GM06990 (cell line): ENCODE measurements at regions not wholly inside any gene's neighbourhood (a gene's known extent, or its start where the extent isn't known, plus 50 kb on each side); places are given as distances from the start of the nearest gene placed in this dataset.

ENCODE experiments used
- DNase-seq: peaks from one replicate; pipeline ENCODE4 v3.0.0-alpha.2; 2011; ENCODE audit not compliant: insufficient read length; ENCODE audit errors: extremely low read depth
- H3K27me3 ChIP-seq: replicated peaks from 2 replicates; pipeline ENCODE4 v1.6.0; 2011; ENCODE audit warnings: low read length; ENCODE audit not compliant: control insufficient read depth, insufficient read depth
- H3K36me3 ChIP-seq: 2 replicates; pipeline ENCODE4 v1.5.1; 2011; ENCODE audit warnings: low read length; ENCODE audit not compliant: control insufficient read depth, insufficient read depth
- H3K4me3 ChIP-seq: replicated peaks from 2 replicates; pipeline ENCODE4 v1.5.1; 2011; ENCODE audit warnings: low read depth, mild to moderate bottlenecking, control low read depth, low read length
- CTCF ChIP-seq: IDR thresholded peaks from 2 replicates; pipeline ENCODE4 v1.5.1; 2011; ENCODE audit warnings: low read length, control low read depth, mild to moderate bottlenecking, inconsistent platforms; ENCODE audit not compliant: insufficient read depth, poor library complexity, severe bottlenecking

DNA sequence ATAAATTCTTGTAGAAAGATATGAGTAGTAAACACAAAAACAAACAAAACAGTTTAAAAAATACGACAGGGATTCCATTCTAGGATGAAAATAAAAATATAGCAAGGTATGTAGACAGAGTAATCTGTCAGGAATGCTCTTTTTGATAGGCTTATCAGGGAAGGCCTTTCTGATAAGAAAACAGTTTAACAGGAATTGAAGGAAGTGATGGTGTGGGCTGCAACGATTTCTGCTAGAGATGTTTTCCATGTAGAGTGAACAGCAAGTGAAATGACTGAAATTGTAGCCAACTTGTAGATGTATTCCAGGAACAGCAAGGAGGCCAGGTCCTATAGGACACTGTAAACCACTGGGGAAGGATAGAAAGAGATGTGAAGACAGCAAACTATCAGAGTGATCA, 689.7 kb upstream of the GJE1 start:
- Histone ChIP-seq H3K27me3 (no peaks in the 10 kb centered on the region), H3K4me3 (no peak overlapping the region), H3K36me3 (no peaks in the 10 kb centered on the region)
- no peak for DNase-seq
- no peak for TF ChIP-seq CTCF

DNA sequence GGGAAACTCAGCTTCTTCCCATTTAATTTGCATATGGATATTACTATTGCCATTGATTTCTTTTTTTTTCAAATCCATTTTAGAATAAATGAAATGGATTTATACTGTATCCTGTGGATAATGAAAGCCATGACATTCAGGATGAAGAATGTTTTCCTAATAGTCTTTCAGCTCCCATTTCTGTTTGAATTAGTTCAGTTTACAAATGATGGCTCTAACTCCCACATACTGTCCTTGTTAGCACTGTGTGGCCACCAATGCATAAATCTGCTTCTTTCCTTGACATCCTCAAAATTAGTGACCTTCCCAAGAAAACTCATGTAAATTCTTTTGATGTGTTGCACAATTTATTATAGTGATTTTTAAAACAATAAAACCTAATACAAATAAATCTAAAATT, 693.2 kb upstream of the GJE1 start:
- no peaks in the 10 kb centered on the region for H3K27me3 ChIP-seq
- no peak for DNase-seq
- H3K36me3 ChIP-seq = no peaks in the 10 kb centered on the region
- TF ChIP-seq CTCF = no peak
- no peak overlapping the region for H3K4me3 ChIP-seq

- no peak for DNase-seq
- Histone ChIP-seq H3K27me3 (no peaks in the 10 kb centered on the region), H3K36me3 (no peaks in the 10 kb centered on the region), H3K4me3 (no peak overlapping the region)
- TF ChIP-seq CTCF = no peak
These were observed 695.0 kb upstream of the GJE1 start for GRCh38 chr6:141437685-141438084.

DNA sequence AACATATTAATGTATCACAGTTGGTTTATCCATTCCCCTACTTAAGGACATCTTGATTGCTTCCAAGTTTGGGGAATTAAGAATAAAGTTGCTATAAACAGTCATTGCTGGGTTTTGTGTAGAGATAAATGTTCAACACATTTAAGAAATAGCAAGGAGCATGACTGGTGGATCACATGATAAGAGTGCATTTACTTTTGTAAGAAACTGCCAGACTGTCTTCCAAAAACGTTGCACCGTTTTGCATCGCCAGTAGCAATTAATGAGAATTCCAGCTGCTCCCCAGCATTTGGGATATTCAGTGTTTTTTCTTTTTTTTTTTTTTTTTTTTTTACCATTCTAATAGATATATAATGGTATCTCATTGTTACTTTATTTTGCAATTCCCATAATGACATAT, 695.7 kb upstream of the GJE1 start:
- no peak overlapping the region for H3K4me3 ChIP-seq
- no peaks in the 10 kb centered on the region for H3K27me3 ChIP-seq
- no peaks in the 10 kb centered on the region for H3K36me3 ChIP-seq
- TF ChIP-seq CTCF = no peak
- no peak for DNase-seq

- DNase-seq = no peak
- H3K27me3 ChIP-seq = no peaks in the 10 kb centered on the region
- no peak overlapping the region for H3K4me3 ChIP-seq
- no peaks in the 10 kb centered on the region for H3K36me3 ChIP-seq
- no peak for TF ChIP-seq CTCF
These were observed 706.2 kb upstream of the GJE1 start for GRCh38 chr6:141426400-141426980.

- H3K4me3 ChIP-seq = no peak overlapping the region
- TF ChIP-seq CTCF = no peak
- DNase-seq = no peak
These were observed 711.3 kb upstream of the GJE1 start for GRCh38 chr6:141421378-141421777.

More at GRCh38 chr6:141421378-141421777, 711.3 kb upstream of the GJE1 start:
- no peaks in the 10 kb centered on the region for H3K36me3 ChIP-seq
- H3K27me3 ChIP-seq = no peaks in the 10 kb centered on the region
